ENCODE measurements at regions not wholly inside any gene's neighbourhood (a gene's known extent, or its start where the extent isn't known, plus 50 kb on each side); places are given as distances from the start of the nearest gene placed in this dataset.

- TF ChIP-seq CTCF (IDR thresholded peaks at IDR 0.05) (no peak), POLR2A (IDR thresholded peaks at IDR 0.05) (no peak)
Measured at GRCh38 chrX:22934640-22935039, 65.1 kb upstream of the DDX53 start.

Data from tibial nerve (tissue), 3 donors.